ENCODE measurements at regions not wholly inside any gene's neighbourhood (a gene's known extent, or its start where the extent isn't known, plus 50 kb on each side); places are given as distances from the start of the nearest gene placed in this dataset.

DNA sequence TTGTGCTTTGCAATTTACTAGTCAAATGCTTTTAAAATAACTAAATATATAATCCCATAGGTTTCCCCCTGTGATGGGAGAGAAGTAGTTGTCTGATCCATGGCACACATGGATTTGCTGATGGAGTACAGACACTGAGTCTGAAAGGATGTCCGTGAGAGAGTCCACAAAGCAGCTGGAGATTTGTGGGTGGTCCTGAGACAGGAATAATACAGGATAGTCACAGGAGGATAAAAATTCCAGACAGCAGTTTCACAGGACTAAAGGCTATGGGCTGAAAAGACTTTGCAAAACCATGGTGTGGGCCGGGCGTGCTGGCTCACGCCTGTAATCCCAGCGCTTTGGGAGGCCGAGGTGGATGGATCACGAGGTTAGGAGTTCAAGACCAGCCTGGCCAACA lies 58.7 kb upstream of the ZFR start:
- no peak for DNase-seq

- DNase-seq = no peak
Observed at GRCh38 chr5:32501071-32502002, 56.8 kb upstream of the ZFR start.

- DNase-seq = no peak
Observed at GRCh38 chr5:32500181-32500580, 55.6 kb upstream of the ZFR start.

- DNase-seq = no peak
Observed at GRCh38 chr5:32499261-32499660, 54.7 kb upstream of the ZFR start.

DNA sequence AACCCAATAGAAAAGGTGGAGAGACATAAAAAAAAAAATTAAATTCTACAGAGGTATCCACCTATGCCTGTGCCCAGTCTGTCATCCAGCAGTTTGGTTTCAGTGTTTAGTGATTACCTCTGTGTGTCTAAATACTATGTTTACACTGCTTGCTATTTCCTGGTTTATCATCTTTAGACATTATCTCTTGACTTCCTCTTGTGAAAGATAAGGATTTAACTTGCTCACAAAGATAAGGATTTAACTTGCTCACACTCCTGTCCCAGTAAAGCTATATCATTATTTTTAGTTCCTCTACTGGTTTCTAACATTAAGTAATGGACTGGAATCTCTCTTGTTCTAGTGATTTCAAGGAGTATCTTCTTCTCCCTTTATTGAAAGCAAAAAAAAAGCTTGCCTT lies 53.9 kb upstream of the ZFR start:
- no peak for DNase-seq

DNA sequence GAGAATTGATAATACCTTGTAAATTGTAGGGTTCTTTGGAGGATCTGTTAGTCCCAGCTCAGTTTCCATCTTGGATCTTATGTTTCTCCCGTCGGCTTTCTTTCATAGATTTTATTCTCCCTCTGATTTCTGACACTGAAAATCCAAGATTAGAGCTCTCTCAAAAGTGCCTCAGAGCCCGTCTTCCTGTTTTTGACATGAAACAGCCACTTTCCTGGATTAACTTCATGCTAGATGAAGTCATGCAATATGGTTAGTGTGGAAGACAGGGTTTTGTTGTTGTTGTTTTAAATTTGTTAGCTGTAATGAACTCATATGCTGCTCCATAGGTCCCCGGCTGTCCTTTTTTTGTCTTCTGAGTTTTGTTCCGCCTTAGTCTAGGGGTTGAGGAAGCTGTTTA lies 51.6 kb upstream of the ZFR start:
- DNase-seq = no peak

DNA sequence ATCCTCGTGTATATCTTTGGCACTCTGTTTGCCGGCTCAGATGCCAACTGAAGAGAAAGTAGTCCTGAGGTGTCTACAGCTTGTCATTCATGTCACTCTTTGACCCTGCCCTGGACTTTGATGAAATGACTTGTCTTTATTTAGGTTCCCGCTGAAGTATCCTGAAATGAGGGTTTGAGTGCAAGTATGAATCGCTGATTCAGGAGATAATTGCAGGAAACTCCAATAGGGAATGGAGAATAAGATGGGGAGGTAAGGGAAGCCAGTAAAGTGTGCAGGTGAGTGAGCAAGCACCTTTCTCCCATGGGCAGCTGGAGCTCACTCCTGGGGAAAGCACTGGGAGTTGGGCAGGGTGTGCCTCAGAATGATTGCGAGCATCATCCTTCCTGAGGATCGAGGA lies 50.3 kb upstream of the ZFR start:
- DNase-seq = no peak
